ENCODE measurements at regions not wholly inside any gene's neighbourhood (a gene's known extent, or its start where the extent isn't known, plus 50 kb on each side); places are given as distances from the start of the nearest gene placed in this dataset.

DNA sequence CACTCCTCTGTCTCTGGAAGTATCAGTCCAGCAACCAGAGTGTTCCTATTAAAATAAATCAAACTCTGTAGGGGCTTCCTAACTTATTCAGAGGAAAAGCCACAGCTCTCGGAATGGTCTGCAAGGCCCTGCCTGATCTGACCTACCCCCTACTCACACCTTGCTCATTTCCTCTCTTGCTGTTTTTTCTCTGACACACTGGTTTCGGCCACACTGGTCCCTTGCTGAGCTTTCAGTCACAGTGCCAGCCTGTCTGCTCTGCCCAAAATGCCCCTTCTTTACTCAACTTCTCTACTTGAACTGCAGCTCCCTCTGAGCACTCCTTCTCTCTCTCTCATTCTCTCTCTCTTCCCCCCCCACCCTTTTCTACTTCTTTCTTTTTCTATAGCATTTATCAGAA lies 430.2 kb downstream of the UTRN start:
- TF ChIP-seq EZH2 (IDR thresholded peaks at IDR 0.05; ENCODE audit: borderline replicate concordance, low read depth, low read length, poor library complexity, severe bottlenecking) = no peak
- TF ChIP-seq, protein P1, sequence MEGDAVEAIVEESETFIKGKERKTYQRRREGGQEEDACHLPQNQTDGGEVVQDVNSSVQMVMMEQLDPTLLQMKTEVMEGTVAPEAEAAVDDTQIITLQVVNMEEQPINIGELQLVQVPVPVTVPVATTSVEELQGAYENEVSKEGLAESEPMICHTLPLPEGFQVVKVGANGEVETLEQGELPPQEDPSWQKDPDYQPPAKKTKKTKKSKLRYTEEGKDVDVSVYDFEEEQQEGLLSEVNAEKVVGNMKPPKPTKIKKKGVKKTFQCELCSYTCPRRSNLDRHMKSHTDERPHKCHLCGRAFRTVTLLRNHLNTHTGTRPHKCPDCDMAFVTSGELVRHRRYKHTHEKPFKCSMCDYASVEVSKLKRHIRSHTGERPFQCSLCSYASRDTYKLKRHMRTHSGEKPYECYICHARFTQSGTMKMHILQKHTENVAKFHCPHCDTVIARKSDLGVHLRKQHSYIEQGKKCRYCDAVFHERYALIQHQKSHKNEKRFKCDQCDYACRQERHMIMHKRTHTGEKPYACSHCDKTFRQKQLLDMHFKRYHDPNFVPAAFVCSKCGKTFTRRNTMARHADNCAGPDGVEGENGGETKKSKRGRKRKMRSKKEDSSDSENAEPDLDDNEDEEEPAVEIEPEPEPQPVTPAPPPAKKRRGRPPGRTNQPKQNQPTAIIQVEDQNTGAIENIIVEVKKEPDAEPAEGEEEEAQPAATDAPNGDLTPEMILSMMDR (conservative IDR thresholded peaks at IDR 0.05; ENCODE audit: low read depth, low read length) = no peak
